ENCODE measurements at regions not wholly inside any gene's neighbourhood (a gene's known extent, or its start where the extent isn't known, plus 50 kb on each side); places are given as distances from the start of the nearest gene placed in this dataset.
"Not testable (repeated sequence)": the region's sequence is repeated elsewhere in the genome, so short reads cannot be mapped to it uniquely, and the experiment has no call there.

DNA sequence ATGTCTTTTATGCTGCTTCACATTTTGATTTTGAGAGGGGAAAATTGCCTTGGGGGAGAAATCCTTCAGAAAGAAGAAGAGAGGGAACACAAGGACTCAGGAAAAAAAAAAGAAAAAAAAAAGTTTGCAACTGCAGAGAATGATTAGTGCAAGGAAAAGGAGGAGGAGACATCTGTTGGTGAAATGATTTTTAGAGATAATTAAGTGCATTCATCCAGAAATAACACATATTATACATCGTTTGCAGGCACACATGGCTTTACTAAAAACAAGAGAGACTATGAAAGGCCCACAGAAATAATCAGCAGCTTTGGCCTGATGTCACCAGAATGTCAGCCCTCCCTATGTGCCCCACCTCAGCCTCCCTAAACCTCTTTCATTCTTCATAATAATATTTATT is 1058.2 kb downstream of the PCDH9 start:
- TF ChIP-seq, protein P1, sequence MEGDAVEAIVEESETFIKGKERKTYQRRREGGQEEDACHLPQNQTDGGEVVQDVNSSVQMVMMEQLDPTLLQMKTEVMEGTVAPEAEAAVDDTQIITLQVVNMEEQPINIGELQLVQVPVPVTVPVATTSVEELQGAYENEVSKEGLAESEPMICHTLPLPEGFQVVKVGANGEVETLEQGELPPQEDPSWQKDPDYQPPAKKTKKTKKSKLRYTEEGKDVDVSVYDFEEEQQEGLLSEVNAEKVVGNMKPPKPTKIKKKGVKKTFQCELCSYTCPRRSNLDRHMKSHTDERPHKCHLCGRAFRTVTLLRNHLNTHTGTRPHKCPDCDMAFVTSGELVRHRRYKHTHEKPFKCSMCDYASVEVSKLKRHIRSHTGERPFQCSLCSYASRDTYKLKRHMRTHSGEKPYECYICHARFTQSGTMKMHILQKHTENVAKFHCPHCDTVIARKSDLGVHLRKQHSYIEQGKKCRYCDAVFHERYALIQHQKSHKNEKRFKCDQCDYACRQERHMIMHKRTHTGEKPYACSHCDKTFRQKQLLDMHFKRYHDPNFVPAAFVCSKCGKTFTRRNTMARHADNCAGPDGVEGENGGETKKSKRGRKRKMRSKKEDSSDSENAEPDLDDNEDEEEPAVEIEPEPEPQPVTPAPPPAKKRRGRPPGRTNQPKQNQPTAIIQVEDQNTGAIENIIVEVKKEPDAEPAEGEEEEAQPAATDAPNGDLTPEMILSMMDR (conservative IDR thresholded peaks at IDR 0.05; ENCODE audit: low read depth) = no peak
- DNase-seq (ENCODE audit: low spot score) = no peak
- no peak overlapping the region for H3K27ac ChIP-seq
- ChIA-PET POLR2A (ENCODE audit: low non-redundant PET) (no interaction called here), CTCF (no interaction called here)

DNA sequence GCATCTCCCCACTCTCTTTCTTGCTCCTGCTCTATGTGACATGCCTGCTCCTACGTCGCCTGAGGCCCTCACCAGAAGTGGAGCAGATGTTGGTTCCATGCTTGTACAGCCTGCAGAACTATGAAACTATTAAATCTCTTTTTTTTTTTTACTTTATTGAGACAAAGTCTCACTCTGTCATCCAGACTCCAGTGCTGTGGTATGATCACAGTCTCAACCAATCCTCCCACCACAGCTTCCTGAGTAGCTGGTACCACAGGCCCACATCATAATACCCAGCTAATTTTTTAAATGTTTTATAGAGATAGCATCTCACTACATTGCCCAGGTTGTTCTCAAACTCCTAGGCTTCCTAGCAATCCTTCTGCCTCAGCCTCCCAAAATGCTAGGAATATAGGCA is 1067.7 kb downstream of the PCDH9 start:
- H3K27ac ChIP-seq = no peak overlapping the region
- no peak for DNase-seq (ENCODE audit: low spot score)
- ChIA-PET POLR2A (ENCODE audit: low non-redundant PET) (no interaction called here), CTCF (no interaction called here)
- TF ChIP-seq, protein P1 (conservative IDR thresholded peaks at IDR 0.05; ENCODE audit: low read depth) = no peak

DNA sequence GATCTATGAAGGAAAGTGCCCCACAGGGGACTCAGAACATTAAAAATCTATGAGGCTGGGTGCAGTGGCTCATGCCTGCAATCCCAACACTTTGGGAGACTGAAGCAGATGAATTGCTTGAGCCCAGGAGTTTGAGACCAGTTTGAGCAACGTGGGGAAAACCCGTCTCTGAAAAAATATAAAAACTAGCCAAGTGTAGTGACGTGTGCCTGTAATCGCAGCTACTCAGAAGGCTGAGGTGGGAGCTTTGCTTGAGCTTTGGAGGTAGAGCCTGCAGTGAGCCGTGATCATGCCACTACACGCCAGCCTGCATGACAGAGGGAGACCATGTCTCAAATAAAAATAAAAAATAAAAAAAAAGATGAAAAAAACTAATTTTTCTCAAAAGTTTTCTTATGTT is 1070.6 kb downstream of the PCDH9 start:
- TF ChIP-seq, protein P1 (conservative IDR thresholded peaks at IDR 0.05; ENCODE audit: low read depth) = no peak
- H3K27ac ChIP-seq = no peak overlapping the region
- ChIA-PET POLR2A (ENCODE audit: low non-redundant PET) (no interaction called here), CTCF (no interaction called here)
- DNase-seq (ENCODE audit: low spot score) = no peak

DNA sequence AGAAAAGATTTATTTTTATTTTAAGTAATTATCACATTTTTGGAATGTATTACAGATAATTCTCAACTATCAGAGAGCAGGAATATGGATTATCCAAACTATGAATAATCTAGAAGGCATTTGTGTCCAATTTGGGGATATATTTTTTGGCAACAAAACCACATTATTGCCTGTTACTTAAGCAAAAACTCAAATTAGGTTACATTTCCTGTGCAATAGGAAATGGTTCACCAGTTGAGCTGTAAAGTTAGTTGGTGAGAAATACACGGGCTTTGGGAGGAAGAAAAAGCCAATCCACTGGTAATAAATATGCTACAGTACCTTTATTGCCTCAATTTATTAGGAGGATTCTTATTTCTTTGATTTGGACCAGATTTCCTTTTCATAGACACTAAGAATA is 1075.2 kb downstream of the PCDH9 start:
- POLR2A ChIA-PET (ENCODE audit: low non-redundant PET) = no interaction called here
- no peak overlapping the region for H3K27ac ChIP-seq
- DNase-seq (ENCODE audit: low spot score) = no peak
- TF ChIP-seq, protein P1 (conservative IDR thresholded peaks at IDR 0.05; ENCODE audit: low read depth) = no peak
- CTCF ChIA-PET = no interaction called here

DNA sequence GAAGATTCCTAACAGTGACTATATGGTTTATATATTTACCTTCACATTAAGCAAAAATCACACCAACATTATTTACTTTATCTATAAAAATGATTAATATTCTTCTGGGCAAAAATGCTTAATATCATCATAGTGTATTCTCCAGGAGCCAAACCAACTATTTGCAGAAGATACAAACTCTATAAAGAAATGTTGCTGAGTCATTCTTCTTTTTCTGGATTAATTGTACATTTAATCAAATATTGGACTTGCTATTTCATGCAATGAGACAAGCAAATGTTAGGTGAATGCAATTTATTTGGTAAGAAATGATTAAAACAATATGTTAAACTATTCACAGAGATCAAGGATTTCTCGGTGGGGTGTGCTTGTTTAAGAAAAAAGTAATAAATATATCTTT is 1075.8 kb downstream of the PCDH9 start:
- no peak overlapping the region for H3K27ac ChIP-seq
- ChIA-PET CTCF (no interaction called here), POLR2A (ENCODE audit: low non-redundant PET) (no interaction called here)
- TF ChIP-seq, protein P1 (conservative IDR thresholded peaks at IDR 0.05; ENCODE audit: low read depth) = no peak
- no peak for DNase-seq (ENCODE audit: low spot score)

DNA sequence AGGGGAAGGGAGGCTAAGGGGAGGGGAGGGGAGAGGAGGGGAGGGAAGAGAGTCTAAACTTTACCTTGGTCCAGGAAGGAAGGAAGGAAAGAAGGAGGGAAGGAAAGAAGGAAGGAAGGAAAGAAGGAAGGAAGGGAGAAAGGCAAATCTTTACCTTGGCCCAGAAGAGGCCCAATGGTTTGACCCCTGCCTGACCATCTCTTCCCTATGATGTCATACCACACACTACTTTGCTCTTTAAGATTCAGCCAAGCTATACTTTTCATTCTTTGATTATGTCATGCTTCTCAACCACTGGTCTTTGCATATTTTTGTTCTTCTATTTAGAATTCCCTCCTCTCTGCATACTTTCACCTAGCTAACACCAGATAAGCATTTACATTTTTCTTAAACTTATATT is 1077.5 kb downstream of the PCDH9 start:
- ChIA-PET POLR2A (ENCODE audit: low non-redundant PET) (no interaction called here), CTCF (no interaction called here)
- TF ChIP-seq, protein P1 (conservative IDR thresholded peaks at IDR 0.05; ENCODE audit: low read depth) = no peak
- no peak overlapping the region for H3K27ac ChIP-seq
- no peak for DNase-seq (ENCODE audit: low spot score)

DNA sequence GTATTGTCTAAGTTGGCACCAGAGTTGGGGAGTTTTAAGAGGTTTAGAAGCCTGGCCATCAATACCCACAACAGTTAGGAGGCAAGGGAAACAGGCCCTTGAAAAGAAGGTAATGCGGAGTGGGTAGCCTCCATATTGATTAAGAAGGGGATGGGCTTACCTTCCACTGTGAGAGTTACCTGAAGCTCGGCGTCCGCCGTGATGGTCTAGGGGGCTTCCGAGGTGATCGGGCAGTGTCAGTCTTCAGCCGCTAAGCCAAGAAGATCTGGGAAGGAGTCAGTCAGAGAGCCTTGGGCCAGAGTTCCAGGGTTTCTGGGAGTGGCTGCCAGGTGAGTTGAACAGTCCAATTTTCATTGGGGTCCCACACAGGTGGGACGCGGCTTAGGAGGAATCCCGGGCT is 1085.8 kb downstream of the PCDH9 start:
- DNase-seq (ENCODE audit: low spot score); CTCF ChIA-PET; POLR2A ChIA-PET (ENCODE audit: low non-redundant PET); H3K27ac ChIP-seq: not testable (repeated sequence)
